SJCRH30 (cell line): ENCODE measurements at regions not wholly inside any gene's neighbourhood (a gene's known extent, or its start where the extent isn't known, plus 50 kb on each side); places are given as distances from the start of the nearest gene placed in this dataset.
A peak's percentile ranks its signal among the peaks of the same experiment; 100 is the strongest.

ENCODE experiments used
- DNase-seq, 2 experiments: peaks; one replicate each; pipeline ENCODE4 v3.0.0-alpha.2; 2015 to 2020
- H3K27ac ChIP-seq: fragments of 250-450 bp; sonication (Bioruptor Pico); 2 replicates; pipeline ENCODE4 v1.5.1; 2020; ENCODE audit warnings: mild to moderate bottlenecking, moderate library complexity
- H3K27me3 ChIP-seq: fragments of 250-450 bp; sonication (Bioruptor Pico); 2 replicates; pipeline ENCODE4 v1.5.1; 2020; ENCODE audit warnings: mild to moderate bottlenecking, moderate library complexity
- H3K36me3 ChIP-seq: fragments of 250-450 bp; sonication (Bioruptor Pico); 2 replicates; pipeline ENCODE4 v1.5.1; 2020; ENCODE audit warnings: mild to moderate bottlenecking, moderate library complexity
- H3K4me1 ChIP-seq: fragments of 250-450 bp; sonication (Bioruptor Pico); 2 replicates; pipeline ENCODE4 v1.5.1; 2020; ENCODE audit warnings: mild to moderate bottlenecking, moderate library complexity
- H3K4me3 ChIP-seq: fragments of 250-450 bp; sonication (Bioruptor Pico); 2 replicates; pipeline ENCODE4 v1.5.1; 2020; ENCODE audit warnings: mild to moderate bottlenecking, moderate library complexity
- H3K9me3 ChIP-seq: fragments of 250-450 bp; sonication (Bioruptor Pico); replicated peaks from 2 replicates; pipeline ENCODE4 v1.5.1; 2020; ENCODE audit warnings: mild to moderate bottlenecking, moderate library complexity

- DNase-seq, result no peak
- H3K27ac ChIP-seq, result no peak overlapping the region
- H3K9me3 ChIP-seq, result no peaks in the 10 kb centered on the region
- H3K4me1 ChIP-seq, result no peaks in the 10 kb centered on the region; the same call in 1 of the 2 replicates
- H3K36me3 ChIP-seq, result no peaks in the 10 kb centered on the region
- H3K4me3 ChIP-seq, result no peak overlapping the region
- H3K27me3 ChIP-seq, result no peaks in the 10 kb centered on the region
These were observed 535.2 kb upstream of the EPHA7 start for GRCh38 chr6:93954584-93954983.

- DNase-seq, result no peak
- Histone ChIP-seq H3K27me3 (no peaks in the 10 kb centered on the region), H3K27ac (no peak overlapping the region), H3K9me3 (0 out of 2 replicates have a peak, but pooled peaks cover 2% of the 10 kb centered on the region), H3K36me3 (no peaks in the 10 kb centered on the region), H3K4me3 (no peak overlapping the region), H3K4me1 (no peaks in the 10 kb centered on the region)
These were observed 524.3 kb upstream of the EPHA7 start for GRCh38 chr6:93943661-93944060.

- no peak for DNase-seq
- Histone ChIP-seq H3K27ac (no peak overlapping the region), H3K27me3 (no peaks in the 10 kb centered on the region), H3K9me3 (no peaks in the 10 kb centered on the region), H3K36me3 (no peaks in the 10 kb centered on the region), H3K4me1 (no peaks in the 10 kb centered on the region), H3K4me3 (no peak overlapping the region)
These were observed 521.0 kb upstream of the EPHA7 start for GRCh38 chr6:93940381-93940780.

DNA sequence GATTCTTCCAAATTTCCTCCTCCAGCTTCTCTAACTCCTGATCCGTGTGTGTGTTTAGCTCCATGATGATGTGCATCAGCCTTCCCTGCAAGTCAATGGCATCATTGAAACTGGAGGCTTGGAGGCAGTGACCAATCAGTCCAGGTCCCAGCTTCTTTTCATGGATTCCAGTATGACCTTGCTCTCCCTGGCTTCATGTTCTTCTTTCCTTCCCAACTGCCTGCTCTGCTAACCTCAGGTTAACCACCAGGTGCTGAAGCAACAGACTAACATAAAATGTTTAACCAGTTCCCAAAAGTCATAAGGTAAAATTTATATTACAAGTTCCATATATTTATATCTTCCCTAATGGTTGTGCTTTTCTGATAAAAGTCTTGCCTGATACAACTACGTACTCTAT lies 512.8 kb upstream of the EPHA7 start:
- no peaks in the 10 kb centered on the region for H3K9me3 ChIP-seq
- no peaks in the 10 kb centered on the region for H3K36me3 ChIP-seq
- H3K4me3 ChIP-seq, result no peak overlapping the region
- no peak for DNase-seq
- 0 out of 2 replicates have a peak, but pooled peaks cover 4% of the 10 kb centered on the region for H3K4me1 ChIP-seq
- H3K27ac ChIP-seq, result no peak overlapping the region
- H3K27me3 ChIP-seq, result no peaks in the 10 kb centered on the region

DNA sequence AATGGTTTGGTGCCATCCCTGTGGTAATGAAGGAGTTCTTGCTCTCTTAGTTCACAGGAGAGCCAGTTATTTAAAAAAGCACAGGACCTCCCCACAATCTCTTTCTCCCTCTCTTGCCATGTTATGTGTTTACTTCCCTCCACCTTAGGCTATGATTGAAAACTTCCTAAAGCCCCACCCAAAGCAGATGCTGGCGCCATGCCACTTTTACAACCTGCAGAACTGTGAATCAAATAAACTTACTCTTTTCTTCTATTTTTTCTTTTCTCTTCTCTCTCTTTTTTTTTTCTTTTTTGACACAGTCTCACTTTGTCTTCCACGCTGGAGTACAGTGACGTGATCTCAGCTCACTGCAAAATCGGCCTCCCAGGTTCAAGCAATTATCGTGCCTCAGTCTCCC lies 508.4 kb upstream of the EPHA7 start:
- Histone ChIP-seq H3K27me3 (no peaks in the 10 kb centered on the region), H3K36me3 (no peaks in the 10 kb centered on the region), H3K27ac (peak overlapping the region; percentile 62; the same call in 1 of the 2 replicates), H3K4me3 (no peak overlapping the region), H3K9me3 (no peaks in the 10 kb centered on the region), H3K4me1 (peaks cover 4% of the 10 kb centered on the region; the same call in 1 of the 2 replicates)
- peak in 1 of 2 experiments; percentile 7 for DNase-seq

DNA sequence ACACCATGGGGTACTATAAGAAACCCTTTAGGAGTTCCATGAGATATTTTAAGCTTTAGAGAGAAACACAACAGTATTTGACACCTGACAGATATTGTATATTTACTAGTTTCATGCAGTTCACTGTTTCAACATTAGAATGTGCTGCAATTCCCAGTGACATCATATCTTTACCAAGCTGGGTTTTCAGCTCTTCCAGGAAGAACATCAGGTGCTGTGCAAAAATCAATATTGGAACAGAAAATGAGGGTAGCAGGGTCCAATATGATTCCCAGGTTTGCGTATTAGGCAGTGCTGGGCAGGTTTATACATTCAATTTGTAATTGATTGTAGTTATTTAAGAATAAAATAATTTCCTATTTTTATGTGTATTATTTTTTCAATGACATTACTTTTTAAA lies 500.0 kb upstream of the EPHA7 start:
- Histone ChIP-seq H3K27ac (no peak overlapping the region), H3K9me3 (peaks cover 9% of the 10 kb centered on the region; the same call in 1 of the 2 replicates), H3K4me1 (peaks cover 6% of the 10 kb centered on the region; the same call in 1 of the 2 replicates), H3K36me3 (no peaks in the 10 kb centered on the region), H3K4me3 (no peak overlapping the region), H3K27me3 (no peaks in the 10 kb centered on the region)
- DNase-seq, result no peak

GRCh38 chr6:93918258-93918657 lies 498.9 kb upstream of the EPHA7 start:
- peaks cover 9% of the 10 kb centered on the region; the same call in 1 of the 2 replicates for H3K9me3 ChIP-seq

GRCh38 chr6:93917216-93917615 lies 497.9 kb upstream of the EPHA7 start:
- no peak overlapping the region for H3K27ac ChIP-seq
- H3K27me3 ChIP-seq, result no peaks in the 10 kb centered on the region
- H3K4me1 ChIP-seq, result peaks cover 10% of the 10 kb centered on the region
- no peaks in the 10 kb centered on the region for H3K36me3 ChIP-seq
- no peak for DNase-seq
- H3K4me3 ChIP-seq, result no peak overlapping the region
- H3K9me3 ChIP-seq, result peaks cover 9% of the 10 kb centered on the region; the same call in 1 of the 2 replicates

More at GRCh38 chr6:93918258-93918657, 498.9 kb upstream of the EPHA7 start:
- Histone ChIP-seq H3K27ac (no peak overlapping the region), H3K4me1 (peaks cover 10% of the 10 kb centered on the region), H3K4me3 (no peak overlapping the region), H3K27me3 (no peaks in the 10 kb centered on the region), H3K36me3 (no peaks in the 10 kb centered on the region)
- DNase-seq, result no peak

- no peak for DNase-seq
- Histone ChIP-seq H3K27me3 (no peaks in the 10 kb centered on the region), H3K4me3 (no peak overlapping the region), H3K4me1 (peaks cover 10% of the 10 kb centered on the region), H3K27ac (no peak overlapping the region), H3K9me3 (peaks cover 9% of the 10 kb centered on the region; the same call in 1 of the 2 replicates), H3K36me3 (no peaks in the 10 kb centered on the region)
These were observed 497.4 kb upstream of the EPHA7 start for GRCh38 chr6:93916716-93917115.

DNA sequence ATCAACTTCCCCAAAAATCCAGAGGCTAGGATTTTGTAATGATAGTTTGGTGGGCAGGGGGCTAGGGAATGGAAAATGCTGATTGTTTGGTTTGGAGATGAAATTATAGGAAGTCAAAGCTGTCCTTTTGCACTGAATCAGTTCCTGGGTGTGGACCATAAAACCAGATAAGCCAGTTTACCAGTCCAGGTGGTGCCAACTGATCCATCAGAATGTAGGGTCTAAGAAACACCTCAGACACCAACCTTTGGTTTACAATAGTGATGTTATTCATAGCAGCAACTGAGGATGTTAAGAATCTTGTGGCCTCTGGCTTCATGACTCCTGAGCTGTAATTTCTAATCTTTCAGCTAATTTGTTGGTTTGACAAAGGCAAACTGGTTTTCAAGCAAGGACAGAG lies 496.6 kb upstream of the EPHA7 start:
- H3K27me3 ChIP-seq, result no peaks in the 10 kb centered on the region
- H3K4me3 ChIP-seq, result no peak overlapping the region
- peaks cover 10% of the 10 kb centered on the region for H3K4me1 ChIP-seq
- H3K9me3 ChIP-seq, result peaks cover 9% of the 10 kb centered on the region; the same call in 1 of the 2 replicates
- no peak for DNase-seq
- H3K36me3 ChIP-seq, result no peaks in the 10 kb centered on the region
- H3K27ac ChIP-seq, result no peak overlapping the region

DNA sequence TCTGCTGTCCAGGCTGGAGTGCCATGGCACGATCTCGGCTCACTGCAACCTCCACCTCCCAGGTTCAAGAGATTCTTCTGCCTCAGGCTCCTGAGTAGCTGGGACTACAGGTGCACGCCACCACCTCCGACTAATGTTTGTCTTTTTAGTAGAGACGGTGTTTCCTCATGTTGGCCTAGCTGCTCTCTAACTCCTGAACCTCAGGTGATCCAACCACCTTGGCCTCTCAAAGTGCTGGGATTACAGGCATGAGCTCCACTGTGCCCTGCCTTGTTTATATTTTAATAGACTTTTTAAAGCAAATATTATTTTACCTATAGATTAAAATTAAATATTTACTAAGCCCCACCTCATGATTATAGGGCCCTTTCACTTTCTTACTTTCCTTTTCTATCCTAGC lies 483.2 kb upstream of the EPHA7 start:
- Histone ChIP-seq H3K36me3 (no peaks in the 10 kb centered on the region), H3K27me3 (no peaks in the 10 kb centered on the region), H3K4me1 (no peaks in the 10 kb centered on the region)

DNA sequence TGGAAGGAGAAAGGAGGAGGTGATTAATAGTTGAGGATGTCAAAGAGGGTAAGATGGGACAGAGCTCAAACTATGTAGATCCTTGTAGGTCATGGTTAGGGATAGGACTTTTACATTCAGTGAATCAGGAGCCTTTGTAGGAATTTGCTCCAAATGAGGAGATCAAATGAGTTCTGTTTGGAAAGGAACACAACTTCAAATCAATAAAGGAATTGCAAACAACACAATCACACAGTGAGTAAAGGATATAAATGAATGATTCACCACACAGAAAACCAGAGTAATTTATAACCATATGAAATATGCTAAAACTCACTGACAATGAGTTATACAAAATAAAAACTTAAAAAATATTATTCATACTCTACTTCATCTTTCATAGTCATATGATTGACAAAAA lies 480.8 kb upstream of the EPHA7 start:
- Histone ChIP-seq H3K27me3 (no peaks in the 10 kb centered on the region), H3K36me3 (no peaks in the 10 kb centered on the region), H3K4me1 (no peaks in the 10 kb centered on the region), H3K9me3 (no peaks in the 10 kb centered on the region), H3K4me3 (no peak overlapping the region), H3K27ac (no peak overlapping the region)
- no peak for DNase-seq

More for the DNA sequence above, 483.2 kb upstream of the EPHA7 start:
- DNase-seq, result no peak
- no peaks in the 10 kb centered on the region for H3K9me3 ChIP-seq
- no peak overlapping the region for H3K4me3 ChIP-seq
- H3K27ac ChIP-seq, result no peak overlapping the region

DNA sequence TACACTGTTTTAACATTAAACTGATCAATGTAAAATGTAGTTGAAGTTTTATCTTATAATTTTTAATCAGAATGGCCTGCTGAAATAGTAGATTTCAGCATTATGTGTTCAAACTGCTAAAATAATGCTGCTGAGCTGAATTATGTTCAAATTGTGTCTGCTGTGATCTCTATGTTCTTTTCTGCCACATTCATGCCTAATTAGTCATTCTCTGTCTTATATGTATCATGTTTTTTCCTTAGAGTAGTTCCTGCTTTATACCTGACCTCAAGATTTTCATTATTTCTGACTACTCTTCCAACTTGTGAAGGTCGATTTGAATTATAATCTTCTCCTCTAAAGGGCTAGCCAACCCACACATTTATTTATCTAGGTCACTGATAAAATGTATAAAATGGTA lies 476.7 kb upstream of the EPHA7 start:
- DNase-seq, result no peak
- H3K27ac ChIP-seq, result no peak overlapping the region
- no peaks in the 10 kb centered on the region for H3K36me3 ChIP-seq
- no peaks in the 10 kb centered on the region for H3K27me3 ChIP-seq
- no peak overlapping the region for H3K4me3 ChIP-seq
- no peaks in the 10 kb centered on the region for H3K9me3 ChIP-seq
- no peaks in the 10 kb centered on the region for H3K4me1 ChIP-seq

GRCh38 chr6:93894521-93894920 lies 475.2 kb upstream of the EPHA7 start:
- no peak for DNase-seq
- Histone ChIP-seq H3K4me1 (no peaks in the 10 kb centered on the region), H3K36me3 (no peaks in the 10 kb centered on the region)

GRCh38 chr6:93889713-93890112 lies 470.4 kb upstream of the EPHA7 start:
- no peaks in the 10 kb centered on the region for H3K27me3 ChIP-seq
- no peak overlapping the region for H3K27ac ChIP-seq
- no peaks in the 10 kb centered on the region for H3K4me1 ChIP-seq
- no peak overlapping the region for H3K4me3 ChIP-seq
- DNase-seq, result no peak
- H3K9me3 ChIP-seq, result no peaks in the 10 kb centered on the region
- H3K36me3 ChIP-seq, result no peaks in the 10 kb centered on the region

More at GRCh38 chr6:93894521-93894920, 475.2 kb upstream of the EPHA7 start:
- Histone ChIP-seq H3K27ac (no peak overlapping the region), H3K4me3 (no peak overlapping the region), H3K9me3 (no peaks in the 10 kb centered on the region), H3K27me3 (no peaks in the 10 kb centered on the region)

DNA sequence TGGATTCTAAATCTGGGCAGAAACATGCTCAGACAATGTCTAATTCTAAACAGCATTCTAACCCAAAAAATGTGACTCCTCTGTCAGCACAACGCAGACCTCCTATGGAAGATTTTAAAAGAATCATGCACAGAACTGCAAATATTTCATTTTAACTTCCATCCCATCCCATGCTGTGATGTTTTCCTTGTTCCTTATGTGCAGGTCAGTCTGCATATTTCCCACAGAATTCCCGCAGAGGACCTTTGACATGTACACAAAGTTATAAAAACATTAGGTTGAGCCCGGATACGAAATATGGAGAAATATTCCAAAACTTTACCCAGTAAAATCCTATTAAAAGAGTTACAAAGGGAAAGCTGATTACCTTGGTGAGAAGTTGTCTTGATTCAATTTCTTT lies 467.1 kb upstream of the EPHA7 start:
- H3K27me3 ChIP-seq, result no peaks in the 10 kb centered on the region
- no peak overlapping the region for H3K4me3 ChIP-seq
- no peak overlapping the region for H3K27ac ChIP-seq
- no peaks in the 10 kb centered on the region for H3K4me1 ChIP-seq
- no peaks in the 10 kb centered on the region for H3K36me3 ChIP-seq
- H3K9me3 ChIP-seq, result no peaks in the 10 kb centered on the region; the same call in 1 of the 2 replicates
- DNase-seq, result no peak
